Body of pancreas (tissue), 4 donors: ENCODE measurements at regions not wholly inside any gene's neighbourhood (a gene's known extent, or its start where the extent isn't known, plus 50 kb on each side); places are given as distances from the start of the nearest gene placed in this dataset.

ENCODE experiments used
- CTCF ChIP-seq, 7 experiments: fragments of 450-650 bp in 4 of 7; fragments of 200-600 bp in 3 of 7; sonication (generic) in 3 of 7; IDR thresholded peaks; one replicate each; pipeline ENCODE4 v1.5.1; 2016 to 2019; ENCODE audit warnings: antibody characterized with exemption in 7 of 7
- POLR2A ChIP-seq, 3 donors: fragments of 450-650 bp; IDR thresholded peaks; one replicate each; pipeline ENCODE4 v1.6.1; 2016; ENCODE audit warnings: antibody characterized with exemption in 3 of 3, mild to moderate bottlenecking in 2 of 3

- TF ChIP-seq CTCF (IDR thresholded peaks at IDR 0.05), result no peak
- TF ChIP-seq POLR2A (IDR thresholded peaks at IDR 0.05), result no peak
Observed at GRCh38 chr3:36142746-36143145, 237.6 kb upstream of the STAC start.
